NCI-H146 (cell line): ENCODE measurements at regions not wholly inside any gene's neighbourhood (a gene's known extent, or its start where the extent isn't known, plus 50 kb on each side); places are given as distances from the start of the nearest gene placed in this dataset.

Experiments used
- DNase-seq: peaks from one replicate; lab custom pipeline; 2025; lab: John Stamatoyannopoulos, UW

DNA sequence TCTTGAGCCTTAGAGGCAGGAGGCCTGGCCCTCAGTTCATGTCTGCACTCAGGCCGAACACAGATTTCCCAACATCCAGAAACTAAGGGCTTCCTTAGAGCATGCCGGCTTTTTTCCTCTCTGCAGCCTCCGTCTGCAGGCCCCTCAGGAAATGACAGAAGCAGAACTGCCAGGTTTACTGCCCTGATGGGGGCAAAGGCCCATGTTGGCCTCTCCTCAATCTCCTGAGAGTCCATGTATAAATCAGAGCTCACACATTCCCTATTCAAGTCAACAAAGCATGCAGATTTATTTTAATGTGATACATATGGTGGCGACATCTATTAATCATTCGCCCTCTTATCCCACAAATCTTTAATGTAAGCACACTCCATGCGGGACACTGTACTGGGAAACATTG lies 475.6 kb upstream of the HS6ST1 start:
- no peak for DNase-seq

DNA sequence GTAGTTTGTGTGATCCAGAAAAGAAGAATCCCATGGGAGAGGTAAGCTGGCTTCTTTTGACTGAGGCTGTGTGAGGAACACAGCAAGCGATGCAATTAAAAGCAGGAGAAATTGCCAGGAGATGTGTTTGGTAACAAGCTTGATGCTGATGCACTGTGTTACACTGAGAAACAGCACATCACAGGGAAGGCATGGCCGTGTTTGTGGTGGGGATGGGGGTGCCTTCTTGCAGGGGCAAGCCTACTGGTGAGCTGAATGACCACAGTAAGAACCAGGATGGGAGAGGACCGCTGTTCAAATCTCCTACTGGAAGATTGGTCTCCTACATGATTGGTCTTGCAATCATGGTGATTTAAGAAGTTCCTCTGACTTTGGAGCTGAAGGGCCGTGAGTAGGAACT lies 477.7 kb upstream of the HS6ST1 start:
- DNase-seq = no peak

DNA sequence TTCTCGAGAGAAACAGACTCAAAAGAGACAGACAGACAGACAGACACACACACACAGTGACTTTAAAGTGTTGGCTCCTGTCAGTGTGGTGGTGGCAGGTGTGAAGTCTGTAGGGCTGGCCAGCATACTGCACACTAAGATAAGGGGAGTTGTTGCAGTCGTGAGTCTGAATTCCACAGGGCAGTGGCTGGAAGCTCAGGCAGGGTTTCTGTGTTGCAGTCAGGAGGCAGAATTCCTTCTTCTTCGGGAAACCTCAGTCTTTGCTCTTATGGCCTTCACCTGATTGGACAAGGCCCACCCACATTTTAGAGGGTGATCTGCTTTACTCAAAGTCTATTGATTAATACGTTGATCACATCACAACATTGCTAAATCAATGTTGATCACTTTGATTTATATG lies 478.4 kb upstream of the HS6ST1 start:
- no peak for DNase-seq

DNA sequence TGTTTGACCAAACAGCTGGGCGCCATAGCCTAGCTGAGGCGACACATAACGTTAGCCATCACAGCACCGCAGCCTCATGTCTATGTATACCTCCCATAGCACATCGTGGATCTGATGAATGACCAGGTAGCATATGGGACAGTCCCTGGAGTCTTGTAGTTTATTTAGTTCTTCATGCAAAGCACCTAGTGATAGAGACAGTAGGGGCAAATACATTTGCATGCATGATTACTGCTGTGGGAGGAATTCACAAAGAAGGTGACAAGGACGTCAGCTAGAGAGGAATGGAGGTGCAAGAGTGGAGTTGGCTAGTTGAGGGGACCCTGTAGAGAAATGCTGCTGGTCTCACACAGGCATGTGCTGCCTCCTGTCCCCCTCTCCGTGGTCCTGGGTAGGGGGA lies 478.9 kb upstream of the HS6ST1 start:
- no peak for DNase-seq

DNA sequence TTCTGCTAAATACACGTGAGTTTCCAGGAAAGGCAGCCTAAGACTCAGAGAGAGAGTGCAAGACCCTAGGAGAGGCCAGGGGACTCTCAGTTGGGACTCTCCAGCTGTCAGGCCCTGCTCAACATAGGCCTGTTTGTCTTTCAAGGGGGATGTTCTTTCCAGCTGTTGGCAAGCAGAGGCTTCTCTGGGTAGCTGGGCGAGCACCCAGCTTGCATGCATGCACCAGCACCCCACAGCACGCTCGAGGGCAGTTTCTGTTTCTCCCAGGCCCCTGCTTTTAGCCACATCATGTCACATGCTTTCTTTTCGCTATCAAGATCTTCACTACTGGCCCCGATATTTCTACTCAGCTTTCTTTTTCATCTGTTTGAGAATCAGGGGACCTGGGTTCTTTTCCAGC lies 479.3 kb upstream of the HS6ST1 start:
- DNase-seq = no peak

DNA sequence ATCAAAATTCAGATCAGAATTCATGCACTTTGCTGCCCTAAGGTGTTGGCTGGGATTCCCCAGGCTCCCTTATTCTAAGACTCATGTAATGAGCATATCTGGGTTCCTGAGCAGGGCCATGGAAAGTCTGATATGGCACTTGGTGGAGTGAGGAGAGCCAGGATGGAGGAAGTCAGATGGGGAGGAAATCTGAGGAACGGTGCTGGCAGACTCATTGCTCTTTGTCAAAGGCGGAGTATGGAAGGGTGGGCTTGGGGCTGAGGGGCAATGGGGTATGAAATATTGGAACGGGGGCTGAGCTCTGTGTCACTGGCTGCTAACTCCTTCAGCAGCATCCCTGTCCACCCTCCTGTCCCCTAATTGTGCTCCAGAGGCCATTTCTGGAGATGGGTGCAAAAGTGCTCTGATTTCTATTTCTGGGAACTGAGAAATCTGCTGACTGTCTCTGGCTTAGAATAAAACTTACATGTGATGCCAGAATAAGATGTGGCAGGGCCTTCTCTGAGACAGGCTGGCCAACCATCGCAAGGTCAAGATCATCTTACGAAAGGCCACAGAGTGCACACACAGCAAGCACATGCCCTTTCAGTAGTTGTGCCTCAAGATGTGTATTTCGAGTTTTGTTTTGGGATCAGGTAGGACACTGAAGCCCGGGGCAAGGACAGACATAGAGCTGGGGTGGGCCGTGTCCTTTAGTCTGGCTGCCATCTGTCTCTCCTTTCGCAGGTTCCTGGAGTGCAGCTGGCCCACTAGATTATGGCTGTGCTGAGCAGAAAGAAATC lies 480.0 kb upstream of the HS6ST1 start:
- DNase-seq = no peak

DNA sequence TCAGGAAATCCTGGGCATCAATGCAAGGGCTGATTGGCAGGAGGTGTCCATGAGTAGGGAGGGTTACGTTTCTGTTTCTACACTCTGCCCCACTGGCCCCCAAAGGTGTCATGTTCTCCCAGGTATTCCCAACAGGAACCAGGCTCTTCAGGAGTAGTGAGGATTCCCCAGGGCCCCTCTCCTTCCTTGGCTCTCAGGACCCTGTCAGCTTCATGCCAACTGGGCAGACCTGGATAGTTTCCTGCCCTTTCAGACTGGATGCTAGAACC lies 480.6 kb upstream of the HS6ST1 start:
- no peak for DNase-seq

DNA sequence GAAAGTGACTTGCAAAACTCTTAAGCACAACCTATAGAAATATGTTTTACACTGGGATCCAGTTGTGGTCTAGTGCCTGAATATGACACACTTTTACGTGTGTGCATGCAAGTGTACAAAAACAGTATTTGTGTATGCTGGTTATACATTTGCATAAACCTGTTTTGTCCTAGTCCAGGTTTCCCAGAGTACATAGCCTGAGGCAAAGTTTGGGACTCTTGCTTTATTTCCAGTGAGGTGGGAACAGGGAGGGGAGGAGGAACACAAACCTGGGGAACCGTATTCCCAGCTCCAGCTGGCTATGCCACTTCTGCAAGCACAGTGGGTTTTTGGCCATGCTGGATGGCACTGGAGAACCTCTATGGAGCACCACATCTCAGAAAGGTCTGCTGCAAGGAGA lies 481.1 kb upstream of the HS6ST1 start:
- peak; percentile 10 for DNase-seq

DNA sequence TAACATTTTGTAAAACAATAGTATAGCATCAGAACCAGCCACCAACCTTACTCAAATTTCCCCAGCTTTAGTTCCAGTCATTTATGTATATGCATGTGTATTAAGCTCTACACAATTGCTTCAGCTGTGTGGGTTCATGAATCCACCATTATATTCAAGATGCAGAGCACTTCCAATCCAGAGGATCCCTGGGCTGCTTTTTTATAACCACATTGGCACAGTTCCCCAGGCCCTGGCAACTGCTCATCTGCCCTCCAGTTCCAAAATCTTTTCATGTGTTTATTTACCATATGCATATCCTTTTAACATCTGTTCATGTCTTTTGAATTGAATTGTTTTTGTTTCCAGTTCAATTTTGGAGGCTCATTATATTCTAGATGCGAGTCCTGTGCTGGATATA lies 482.9 kb upstream of the HS6ST1 start:
- no peak for DNase-seq

DNA sequence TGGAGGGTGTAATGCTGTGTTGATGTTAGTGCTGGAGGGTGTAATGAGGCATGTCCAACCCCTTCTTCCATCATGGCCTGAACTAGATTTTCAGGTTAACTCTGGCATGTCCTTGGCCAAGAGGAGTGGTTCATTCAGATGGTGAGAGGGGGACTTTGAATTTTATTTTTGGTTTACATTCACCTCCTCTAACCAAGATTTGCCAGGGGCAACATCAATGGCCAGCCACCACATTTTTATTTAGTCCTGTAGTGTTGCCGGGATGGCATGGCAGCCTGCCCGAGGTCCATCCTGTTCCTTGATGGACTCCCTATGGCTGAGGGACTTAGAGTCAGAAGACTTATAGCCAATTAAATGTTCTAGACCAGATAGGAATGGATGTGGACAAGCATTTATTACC lies 484.6 kb upstream of the HS6ST1 start:
- no peak for DNase-seq

DNA sequence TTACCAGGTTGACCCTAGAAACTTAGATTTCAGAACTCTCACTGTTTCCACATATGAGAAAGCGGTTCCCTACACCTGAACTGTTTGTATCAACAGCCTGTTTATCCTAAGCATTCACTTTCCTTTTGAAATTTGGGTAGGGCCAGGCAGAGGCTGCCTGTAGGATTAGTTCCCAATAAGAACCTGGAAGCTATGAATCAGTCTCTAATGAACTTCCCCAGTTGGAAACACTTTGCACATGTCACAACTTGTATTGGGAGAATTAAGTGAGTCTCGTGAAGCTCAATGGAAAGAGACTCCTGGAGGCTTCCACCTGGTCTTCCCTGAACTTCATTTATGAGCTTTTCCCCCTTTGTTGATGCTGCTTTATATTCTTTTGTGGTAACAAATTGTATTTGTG lies 486.6 kb upstream of the HS6ST1 start:
- DNase-seq = no peak

DNA sequence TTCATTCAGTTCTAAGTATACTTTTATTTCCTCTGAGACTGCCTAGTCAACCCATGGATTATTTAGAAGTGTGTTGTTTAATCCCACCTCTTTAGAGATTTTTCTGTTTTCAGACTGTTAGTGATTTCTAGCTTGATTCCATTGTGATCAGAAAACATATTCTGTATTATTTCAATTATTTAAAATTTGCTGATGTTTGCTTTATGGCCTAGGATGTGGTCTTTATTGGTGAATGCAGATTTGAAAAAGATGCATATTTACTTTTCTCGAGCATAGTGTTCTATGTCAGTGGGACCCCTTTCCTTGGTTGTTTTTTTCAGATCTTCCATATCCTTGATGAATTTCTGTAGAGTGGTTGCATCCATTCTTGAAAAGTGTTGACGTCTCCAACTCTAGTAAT lies 487.2 kb upstream of the HS6ST1 start:
- no peak for DNase-seq

DNA sequence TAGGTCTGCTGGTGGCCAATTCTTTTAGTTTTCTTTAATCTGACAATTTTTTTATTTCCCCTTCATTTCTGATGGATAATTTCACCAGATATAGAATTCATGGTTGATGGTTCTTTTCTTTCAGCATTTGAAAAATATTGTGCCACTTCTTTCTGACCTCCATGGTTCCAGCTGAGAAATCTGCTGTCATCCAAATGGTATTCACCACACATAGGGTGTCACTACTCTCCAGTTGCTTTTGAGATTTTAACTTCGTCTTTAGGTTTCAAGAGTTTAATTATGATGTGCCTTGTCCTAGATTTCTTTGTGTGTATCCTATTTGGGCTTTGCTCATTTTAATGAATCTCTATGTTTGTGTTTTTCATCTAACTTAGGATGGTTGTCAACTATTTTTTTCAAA lies 488.6 kb upstream of the HS6ST1 start:
- DNase-seq = no peak

DNA sequence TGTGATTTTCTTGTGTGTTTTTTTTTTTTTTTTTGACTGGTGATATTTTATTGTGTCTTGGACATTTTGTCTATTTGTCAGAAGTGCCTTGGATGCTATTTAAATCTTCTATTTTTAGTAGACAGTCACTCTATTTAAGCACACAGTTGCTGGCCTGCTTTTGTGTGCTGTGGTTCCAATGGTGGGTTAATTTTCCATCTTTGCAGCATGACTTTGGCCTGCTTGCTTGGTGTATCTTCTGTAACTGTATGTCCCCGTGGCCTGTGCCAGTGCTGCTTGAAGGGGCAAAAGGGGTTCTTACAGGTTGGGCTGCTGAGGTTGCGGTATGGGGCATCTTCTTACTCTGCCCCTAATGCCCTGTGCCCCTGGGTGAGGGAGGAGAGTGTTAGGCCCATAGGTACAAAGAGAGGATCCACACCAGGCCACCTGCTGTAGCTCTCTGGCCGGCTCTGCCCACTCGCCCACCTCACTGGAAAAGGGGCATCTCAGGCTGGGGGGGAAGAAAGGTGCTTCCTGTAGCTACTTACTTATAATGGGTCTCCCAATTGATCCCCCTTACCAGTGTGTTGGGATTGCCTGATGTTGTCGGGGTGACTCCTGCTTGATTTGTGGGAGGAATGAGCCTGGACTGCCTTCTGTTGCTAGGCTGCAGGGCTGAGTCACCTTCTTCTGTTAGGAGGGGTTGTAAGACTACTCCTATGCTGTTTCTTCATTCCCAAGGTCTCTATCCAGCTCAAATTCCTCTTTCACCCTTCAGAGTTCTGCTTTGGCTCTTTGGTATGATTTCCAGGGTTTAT lies 490.0 kb upstream of the HS6ST1 start:
- DNase-seq = no peak

DNA sequence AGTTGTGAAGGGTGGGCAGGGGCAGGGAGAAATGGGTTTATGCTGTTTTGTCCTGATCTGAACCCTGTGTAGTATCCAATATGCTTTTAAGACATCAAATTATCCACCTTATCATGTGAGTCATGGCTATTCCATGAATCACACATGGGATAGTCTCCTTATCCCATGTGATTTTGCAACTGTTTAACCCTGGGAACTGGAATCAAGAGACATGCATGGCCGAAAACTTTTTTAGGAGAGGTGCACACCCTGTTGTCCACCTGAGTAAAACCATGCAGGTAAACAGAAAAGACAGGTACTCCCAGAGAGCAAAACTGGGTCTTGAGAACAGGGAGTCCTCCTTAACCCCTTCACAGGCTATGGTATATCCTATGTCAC lies 490.6 kb upstream of the HS6ST1 start:
- no peak for DNase-seq

DNA sequence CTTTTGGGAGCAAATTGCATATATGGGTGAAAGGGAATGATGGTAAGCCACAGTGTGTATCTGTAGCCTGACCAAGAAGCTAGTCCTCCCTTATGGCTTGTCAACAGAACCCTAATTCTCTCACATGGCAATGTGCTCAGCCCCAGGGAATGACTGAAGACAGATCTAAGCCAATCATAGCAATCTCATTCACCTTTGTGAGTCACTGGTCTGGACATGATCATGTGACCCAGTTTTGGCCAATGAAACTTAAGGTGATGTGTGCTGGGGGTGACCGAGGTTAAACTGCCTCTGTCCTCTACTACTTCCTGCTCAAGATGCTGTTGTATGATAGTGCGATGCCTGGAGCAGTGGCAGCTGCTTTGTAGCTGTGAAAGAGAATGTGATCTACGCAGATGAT lies 491.2 kb upstream of the HS6ST1 start:
- no peak for DNase-seq

DNA sequence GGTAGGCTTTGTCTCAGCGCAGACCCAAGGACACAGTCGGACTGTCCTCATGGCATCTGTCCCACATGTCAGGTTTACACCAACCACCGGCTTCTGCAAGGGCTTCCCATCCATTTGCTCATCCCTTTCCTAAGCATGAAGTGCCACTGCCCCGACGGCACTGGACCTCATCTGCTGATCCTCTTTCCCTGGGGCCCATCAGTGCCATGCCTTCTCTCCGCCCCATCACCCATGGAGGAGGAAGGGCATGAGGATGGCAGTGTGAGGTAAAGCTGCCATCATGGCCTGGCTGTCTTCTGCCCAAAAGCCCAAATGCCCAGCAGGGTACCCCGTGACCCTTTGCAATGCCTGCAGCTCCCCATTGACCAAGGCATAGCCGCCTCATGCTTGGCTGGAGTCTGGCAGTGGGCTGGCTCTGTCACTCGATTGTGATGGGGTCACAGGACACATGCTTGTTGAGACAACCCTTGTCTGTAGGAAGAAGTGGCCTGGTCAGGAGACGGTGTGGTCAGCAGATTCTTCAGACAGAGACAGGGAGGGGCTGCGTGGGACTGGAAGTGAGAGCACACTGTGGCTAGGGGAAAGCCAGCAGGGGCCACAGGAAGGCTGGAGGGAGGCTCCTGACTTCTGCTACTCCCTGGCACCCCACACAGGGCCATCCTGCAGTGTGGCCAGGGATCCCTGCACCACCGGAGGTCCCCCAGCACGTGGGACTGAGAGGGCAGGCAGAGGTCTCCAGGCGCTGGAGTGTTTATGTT lies 493.7 kb upstream of the HS6ST1 start:
- DNase-seq = no peak

DNA sequence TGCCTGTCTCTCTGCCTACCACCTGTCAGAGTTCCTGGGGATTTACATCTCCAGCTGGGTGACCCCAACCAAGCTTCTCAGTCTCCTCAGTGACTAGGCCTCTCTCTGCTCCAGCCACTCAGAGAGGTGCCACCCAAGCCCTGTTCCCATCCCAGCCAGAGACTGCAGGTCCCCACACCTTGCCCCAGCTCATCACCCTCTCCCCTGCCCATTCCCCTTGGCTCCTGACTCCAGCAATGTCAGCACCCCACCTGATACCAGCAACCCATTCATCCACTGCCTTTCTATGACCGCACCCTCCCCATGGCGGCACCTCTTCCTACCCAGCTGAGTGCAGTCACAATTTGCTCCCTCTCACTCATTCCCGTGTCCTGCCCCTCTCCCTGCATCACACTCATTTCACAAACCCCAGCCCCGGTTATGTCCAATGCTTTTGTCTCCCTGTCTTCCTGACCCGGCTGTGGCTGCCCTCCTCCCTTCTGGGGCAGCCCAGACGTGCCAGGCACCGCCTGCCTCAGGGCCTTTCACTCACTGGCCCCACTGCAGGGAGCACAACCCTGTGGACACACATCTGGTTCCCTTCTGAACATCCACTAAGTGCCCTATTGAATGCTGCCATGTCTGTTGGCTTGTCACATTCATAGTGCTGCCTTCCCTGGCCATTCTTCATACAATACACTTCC lies 494.8 kb upstream of the HS6ST1 start:
- DNase-seq = no peak

DNA sequence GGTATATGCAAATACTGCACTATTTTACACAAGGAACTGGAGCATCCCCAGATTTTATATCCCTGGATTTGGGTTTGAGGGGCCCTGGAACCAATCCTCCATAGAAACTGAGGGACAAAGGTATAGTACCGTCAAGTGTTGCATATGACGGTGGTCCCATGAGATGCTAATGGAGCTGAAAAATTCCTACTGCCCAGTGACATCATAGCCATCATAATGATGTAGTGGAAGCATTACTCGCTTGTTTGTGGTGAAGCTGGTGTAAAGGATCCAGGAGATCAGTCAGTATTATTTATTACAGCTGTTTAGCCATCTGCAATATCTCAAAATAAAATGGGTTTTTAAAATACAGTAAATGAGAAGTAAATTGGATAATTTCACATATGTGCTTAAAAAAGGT lies 496.6 kb upstream of the HS6ST1 start:
- no peak for DNase-seq

DNA sequence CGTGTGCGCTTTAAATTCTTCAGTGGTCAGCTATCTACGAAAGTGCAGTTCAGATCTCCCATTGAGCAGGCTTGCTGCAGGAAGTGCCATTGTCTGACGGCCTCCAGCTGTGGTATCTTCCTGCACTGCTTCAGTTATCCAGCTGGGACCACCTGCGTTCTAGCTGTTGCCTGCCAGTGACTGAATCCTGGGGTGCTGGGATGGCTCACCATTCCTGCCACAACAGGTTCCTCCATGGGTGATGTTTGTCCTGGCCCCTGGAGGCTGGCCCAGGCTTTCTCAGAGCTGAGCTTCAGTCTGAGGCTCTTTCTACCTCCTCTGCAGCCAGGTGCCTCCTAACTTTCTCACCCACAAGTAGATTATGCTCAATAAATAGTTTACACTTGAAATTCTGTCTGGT lies 498.5 kb upstream of the HS6ST1 start:
- DNase-seq = peak; percentile 71

DNA sequence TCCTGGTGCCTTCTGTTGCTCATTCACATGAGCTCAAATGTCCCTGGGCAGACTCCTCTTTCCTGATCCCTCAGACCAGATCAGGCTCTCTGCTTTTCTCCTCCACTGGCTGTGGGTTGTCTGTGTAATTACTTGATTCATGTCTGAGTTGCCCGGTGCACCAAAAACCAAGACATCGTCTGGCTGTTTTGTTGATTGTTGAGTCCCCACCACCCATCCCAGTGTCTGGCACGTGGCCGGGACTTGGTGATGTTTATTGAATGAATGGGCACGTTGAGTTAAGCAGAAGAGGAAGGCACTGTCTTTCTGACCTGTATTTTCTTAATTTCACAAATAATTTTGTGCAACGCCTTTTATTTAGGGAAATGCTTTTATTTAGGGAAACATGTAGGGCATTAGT lies 499.1 kb upstream of the HS6ST1 start:
- DNase-seq = no peak

DNA sequence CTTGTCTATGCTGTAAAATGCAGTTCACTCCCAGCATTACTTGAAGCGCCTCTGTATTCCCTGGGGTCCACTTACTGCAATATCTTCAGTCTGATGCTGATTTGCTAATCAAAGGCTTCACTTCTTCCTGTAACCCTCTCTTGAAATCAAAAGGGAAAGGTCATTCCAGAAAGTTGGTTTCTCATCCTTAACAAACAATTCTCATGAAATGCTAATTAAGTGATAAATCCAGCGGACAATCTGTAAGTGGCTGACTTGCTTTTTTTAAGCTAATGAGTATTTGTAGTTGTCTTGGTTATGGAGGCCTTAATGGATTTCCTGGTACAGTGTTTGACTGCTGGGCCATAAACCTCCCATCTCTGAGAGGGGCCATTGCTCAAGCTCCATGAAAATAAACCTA lies 499.6 kb upstream of the HS6ST1 start:
- no peak for DNase-seq
